ENCODE measurements at regions not wholly inside any gene's neighbourhood (a gene's known extent, or its start where the extent isn't known, plus 50 kb on each side); places are given as distances from the start of the nearest gene placed in this dataset.

- TF ChIP-seq, protein P1, sequence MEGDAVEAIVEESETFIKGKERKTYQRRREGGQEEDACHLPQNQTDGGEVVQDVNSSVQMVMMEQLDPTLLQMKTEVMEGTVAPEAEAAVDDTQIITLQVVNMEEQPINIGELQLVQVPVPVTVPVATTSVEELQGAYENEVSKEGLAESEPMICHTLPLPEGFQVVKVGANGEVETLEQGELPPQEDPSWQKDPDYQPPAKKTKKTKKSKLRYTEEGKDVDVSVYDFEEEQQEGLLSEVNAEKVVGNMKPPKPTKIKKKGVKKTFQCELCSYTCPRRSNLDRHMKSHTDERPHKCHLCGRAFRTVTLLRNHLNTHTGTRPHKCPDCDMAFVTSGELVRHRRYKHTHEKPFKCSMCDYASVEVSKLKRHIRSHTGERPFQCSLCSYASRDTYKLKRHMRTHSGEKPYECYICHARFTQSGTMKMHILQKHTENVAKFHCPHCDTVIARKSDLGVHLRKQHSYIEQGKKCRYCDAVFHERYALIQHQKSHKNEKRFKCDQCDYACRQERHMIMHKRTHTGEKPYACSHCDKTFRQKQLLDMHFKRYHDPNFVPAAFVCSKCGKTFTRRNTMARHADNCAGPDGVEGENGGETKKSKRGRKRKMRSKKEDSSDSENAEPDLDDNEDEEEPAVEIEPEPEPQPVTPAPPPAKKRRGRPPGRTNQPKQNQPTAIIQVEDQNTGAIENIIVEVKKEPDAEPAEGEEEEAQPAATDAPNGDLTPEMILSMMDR (IDR thresholded peaks at IDR 0.05; ENCODE audit: insufficient read depth, low read length, poor library complexity, severe bottlenecking) = no peak
- TF ChIP-seq EZH2phosphoT487 (conservative IDR thresholded peaks at IDR 0.05; ENCODE audit: low read length) = no peak
Measured at GRCh38 chr13:90104764-90105163, 1242.7 kb upstream of the MIR17HG start.
